GM18519 (cell line): ENCODE measurements at regions not wholly inside any gene's neighbourhood (a gene's known extent, or its start where the extent isn't known, plus 50 kb on each side); places are given as distances from the start of the nearest gene placed in this dataset.
A peak's percentile ranks its signal among the peaks of the same experiment; 100 is the strongest.
"Not testable (repeated sequence)": the region's sequence is repeated elsewhere in the genome, so short reads cannot be mapped to it uniquely, and the experiment has no call there.

Source experiments
- ATAC-seq: cut with Tn5 transposase; IDR thresholded peaks from one replicate; pipeline ENCODE4 v1.9.1; 2021; ENCODE audit warnings: mild to moderate bottlenecking, moderate library complexity; ENCODE audit not compliant: unreplicated experiment, low FRiP score

DNA sequence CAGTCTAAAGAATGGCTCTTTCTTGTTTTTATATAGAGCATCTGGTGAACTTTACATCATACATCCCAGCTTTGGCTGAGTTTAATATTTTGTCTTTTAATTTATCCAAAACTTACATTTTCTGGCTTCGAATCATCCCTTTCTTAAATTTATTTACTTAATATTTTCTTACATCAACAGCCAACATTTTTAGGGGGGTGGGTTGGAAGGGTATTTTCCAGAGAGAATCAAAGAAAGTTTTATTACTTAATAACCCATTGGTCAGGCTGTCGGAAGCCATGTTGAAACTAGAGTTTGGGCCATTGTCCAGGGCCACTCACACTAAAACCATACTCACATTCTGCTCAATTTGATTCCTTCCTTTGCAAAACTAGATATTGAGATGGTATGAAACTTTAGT lies 220.2 kb downstream of the AEBP2 start:
- no peak for ATAC-seq

DNA sequence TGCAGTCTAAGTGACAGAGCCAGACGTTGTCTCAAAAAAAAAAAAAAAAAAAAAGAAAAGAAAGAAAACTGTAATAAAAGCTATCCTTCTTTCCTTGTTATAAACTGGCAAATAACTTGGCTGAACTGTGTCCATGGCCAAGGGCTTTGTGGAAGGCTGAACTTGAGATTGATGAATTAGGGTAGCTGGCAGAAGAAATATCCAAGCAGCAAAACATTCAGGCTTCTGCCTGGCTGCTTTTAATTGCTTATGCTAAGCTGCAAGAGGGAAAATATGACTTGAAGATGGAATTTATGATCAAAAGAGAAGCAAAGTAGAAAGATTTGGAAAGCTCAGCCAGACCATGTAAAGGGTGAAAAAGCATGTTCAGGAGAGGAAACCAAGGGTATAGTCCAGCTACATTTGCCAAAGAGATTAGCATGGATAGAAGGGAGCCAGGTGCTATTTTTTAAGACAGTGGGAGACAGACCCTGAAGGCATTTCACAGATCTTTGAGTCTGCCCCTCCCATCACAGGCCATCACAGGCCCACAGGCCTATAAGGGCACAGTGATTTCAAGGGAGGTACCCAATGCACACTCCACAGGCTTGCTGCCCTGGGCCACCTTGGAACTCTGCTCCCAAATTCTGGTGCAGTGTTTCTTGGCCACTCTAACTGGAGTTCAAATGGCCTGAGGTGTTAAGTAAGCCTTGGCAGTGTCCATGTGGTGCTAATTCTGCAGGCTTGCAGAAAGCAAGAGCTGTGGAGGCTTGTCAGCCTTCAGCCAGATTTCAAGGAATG lies 226.0 kb downstream of the AEBP2 start:
- no peak for ATAC-seq

DNA sequence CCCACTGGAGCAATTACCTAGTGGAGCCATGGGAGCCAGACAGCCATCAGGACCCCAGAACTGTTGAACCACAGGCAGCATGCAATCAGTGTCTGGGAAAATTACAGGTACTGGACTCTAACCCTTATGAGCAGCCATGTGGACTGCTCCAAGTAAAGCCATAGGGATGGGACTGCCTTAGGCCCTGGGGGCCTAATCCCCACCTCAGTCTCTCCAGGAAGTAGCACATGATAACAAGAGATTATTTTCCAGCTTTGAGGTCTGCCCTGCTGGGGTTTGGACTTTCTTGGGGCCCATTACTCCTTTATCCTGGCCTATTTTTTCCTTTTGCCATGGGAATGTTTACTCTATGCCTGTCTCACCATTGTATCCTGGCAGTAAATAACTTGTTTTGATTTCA lies 226.8 kb downstream of the AEBP2 start:
- ATAC-seq = no peak

DNA sequence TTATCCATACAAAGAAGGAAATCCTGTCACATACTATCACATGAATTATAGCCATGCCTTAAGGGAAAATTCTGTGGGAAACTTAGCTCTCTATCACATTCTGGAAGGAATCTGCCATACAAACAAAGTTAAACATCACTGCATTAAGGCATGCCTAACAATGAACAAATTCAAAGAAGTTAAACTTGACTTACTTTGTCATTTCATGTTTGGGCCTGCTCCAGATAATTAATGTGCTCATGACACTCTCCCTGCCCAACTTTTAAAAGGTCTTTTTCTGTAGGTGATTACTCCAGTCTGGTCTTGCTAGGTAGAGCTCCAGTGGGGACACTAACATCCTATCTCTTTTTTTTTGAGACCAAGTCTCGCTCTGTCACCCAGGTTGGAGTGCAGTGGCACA lies 230.5 kb downstream of the AEBP2 start:
- no peak for ATAC-seq

DNA sequence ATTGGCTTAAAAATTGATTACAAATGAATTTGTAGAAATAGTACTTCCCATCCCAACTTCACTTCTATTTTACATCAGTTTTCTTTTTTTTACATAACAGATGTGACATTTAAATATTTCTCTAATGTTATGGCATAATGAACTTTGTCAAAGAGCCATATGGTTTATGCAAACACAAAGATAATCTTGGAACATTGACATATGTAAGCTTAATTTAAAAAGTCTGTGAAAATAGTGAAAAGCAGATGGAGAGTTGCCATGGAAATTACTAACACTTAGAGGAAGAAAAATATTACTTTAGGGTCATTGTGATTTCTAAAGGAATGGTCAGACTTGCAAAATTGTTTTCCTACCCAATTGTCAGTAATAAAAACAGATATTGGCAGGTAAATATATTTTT lies 232.4 kb downstream of the AEBP2 start:
- no peak for ATAC-seq

DNA sequence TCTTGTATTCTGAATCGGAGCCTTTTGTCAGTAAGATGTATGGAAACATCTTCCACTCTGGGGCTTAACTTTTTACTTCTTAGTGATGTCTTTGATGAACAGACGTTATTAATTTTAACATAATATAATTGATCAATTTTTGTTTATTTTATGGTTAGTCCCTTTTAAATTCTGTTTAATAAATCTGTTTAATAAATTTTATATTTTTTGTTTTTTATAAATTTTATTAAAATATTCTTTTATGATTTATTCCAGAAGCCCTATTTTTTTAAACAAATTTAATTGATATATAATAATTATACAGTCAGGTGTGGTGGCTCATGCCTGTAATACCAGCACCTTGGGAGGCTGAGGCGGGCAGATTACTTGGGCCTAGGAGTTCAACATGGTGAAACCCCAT lies 235.1 kb downstream of the AEBP2 start:
- no peak for ATAC-seq

DNA sequence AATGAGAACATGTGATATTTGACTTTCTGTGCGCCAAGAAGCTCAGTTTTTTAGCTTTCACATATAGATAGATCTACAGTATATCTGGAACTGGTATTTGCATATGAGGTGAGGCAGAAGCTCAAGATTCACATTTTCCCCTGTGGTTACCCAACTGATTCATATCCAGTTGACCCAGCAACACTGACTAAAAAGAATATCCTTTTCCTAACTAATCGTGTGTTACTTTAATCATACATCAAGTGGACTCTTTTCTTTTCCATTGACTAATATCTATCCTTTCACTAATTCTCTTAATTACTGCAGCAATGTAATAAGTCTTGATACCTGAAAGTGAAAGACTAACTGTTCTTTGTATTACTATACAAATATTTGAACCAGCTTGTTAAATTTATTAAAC lies 236.1 kb downstream of the AEBP2 start:
- ATAC-seq = peak; percentile 95

DNA sequence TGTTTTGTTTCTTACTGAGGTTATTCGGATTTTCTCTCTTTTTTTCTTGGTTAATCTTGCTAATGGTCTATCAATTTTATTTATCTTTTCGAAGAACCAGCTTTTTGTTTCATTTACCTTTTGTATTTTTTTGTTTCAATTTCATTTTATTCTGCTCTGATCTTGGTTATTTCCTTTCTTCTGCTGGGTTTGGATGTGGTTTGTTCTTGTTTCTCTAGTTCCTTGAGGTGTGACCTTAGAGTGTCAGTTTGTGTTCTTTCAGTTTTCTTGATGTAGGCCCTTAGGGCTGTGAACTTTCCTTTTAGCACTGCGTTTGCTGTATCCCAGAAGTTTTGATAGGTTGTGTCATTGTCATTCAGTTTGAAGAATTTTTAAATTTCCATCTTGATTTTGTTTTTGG lies 239.2 kb downstream of the AEBP2 start:
- ATAC-seq = not testable (repeated sequence)

DNA sequence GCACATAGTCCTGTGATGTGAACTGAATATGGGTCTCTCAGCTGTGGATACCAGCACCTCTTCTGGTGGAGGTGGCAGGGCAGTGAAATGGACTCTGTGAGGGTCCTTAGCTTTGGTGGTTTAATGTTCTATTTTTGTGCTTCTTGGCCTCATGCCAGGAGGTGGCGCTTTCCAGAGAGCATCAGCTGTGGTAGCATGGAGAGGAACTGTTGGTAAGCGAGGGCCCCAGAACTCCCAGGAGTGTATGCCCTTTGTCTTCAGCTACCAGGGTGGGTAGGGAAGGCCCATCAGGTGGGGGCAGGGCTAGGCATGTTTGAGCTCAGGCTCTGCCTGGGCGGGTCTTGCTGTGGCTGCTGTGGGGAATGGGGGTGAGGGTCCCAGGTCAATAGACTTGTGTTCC lies 241.7 kb downstream of the AEBP2 start:
- ATAC-seq = no peak

DNA sequence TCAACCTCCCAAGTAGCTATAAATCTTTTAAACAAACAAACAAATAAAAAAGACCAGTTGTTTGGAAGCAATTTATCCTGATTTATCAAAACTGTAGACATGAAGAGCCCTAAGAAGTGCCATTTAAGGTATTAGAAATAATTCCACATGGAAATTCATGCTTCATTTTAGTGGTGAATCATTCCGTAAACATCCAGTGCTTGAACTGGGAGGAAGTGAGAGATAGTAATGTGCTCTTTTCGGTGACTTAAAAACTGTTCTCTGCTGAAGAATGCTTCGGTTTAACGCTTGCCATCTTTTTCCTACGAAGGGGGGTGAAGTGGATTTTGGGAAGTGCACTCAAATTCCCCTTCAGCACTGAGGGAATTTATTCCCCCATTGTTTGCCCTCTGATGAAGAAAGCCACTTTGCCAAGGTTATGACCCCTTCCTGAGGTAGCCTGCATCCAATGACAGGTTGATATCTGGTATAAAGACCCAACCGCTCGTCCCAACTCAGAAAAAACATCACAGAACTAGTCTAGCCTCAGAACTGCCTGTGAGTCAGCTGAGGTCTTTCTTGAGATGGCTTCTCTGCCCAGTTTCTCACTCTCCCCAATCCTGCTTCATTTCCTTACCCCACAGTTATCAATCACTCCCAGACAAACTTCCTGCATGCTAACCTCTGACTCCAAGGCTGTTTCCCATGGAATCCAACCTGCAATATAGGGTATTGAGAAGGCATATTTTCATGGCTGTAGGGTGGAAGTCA lies 244.1 kb downstream of the AEBP2 start:
- ATAC-seq = no peak

DNA sequence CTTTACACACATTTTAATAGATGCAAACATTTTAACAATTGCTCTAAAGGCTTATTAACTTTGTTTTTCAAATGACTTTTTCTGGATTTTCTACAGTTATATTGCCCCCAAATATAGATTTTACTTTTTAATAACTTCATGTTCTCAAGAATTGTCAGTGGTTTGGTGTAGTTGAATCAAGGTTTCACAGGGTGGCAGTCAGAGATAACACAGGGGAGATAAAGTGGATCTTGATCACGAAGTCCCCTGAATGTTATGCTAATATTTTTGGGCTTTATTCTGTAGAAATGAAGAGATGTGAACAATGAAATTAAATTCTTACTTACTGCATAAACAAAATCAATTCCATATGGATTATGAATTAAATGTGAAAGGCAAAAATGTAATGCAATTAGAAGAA lies 248.1 kb downstream of the AEBP2 start:
- no peak for ATAC-seq

DNA sequence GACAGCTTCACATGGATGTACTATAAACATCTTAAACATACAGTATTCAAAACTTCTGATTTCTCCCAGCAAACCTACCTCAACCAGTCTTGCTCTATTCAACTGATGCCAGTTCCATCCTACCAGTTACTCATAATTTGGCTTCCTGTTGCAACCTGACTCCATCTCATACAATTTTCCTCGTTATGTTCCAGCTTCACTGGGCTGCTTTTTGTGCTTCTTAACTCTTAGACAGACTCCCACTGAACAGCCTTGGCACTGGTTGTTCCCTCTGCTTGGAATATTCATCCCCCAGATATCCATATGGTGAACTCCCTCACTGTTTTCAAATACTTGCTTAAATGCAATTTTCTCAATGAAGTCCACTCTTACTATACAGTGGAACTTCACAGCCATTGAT lies 249.2 kb downstream of the AEBP2 start:
- ATAC-seq = no peak

DNA sequence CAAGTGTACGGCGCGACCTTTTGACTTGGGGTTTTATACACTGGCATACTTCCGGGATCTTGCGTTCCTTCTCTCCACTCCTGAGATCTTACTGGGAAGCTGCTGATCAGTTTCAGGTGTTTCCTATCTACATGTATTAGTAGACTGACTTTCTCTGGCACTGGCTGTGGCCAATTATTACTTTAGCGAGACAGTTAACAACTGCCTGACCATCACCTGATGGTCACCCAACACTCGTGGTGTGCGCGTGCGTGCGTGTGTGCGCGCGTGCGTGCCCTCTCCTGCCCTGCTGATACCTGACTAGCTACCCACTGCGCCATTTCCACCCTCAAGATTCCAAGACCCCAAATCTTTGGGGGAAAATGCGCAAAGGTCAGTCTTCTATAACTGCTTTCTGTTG lies 249.9 kb downstream of the AEBP2 start:
- ATAC-seq = no peak

DNA sequence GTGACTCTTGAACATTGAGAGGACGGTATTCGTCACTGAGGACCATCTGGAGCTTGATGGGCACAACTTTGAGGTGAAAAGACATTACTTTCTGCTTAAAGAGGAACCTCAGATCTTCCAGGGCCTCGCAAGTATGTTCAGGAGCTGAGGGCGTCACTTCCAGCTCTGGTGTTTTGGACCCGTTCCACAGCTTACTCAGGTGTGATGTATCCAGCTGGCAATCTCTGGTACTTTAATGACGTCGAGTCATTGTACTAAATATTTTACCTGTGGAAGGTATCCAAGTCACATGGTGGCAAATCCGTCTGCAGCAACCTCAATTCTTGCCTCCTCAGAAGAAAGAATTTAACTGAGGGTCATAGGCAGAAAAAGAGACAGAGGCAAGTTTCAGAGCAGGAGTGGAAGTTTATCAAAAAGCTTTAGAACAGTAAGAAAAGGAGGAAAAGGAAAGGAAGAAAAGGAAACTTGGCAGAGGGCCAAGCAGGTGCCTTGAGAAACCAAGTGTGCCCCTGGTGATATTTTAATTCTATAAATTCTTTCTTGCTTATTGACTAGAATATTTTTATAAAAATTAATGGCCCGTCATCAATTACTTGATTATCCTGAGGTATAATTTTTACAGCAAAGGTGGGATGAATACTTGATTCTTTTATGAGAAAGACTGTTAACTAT lies 250.6 kb downstream of the AEBP2 start:
- ATAC-seq = no peak

DNA sequence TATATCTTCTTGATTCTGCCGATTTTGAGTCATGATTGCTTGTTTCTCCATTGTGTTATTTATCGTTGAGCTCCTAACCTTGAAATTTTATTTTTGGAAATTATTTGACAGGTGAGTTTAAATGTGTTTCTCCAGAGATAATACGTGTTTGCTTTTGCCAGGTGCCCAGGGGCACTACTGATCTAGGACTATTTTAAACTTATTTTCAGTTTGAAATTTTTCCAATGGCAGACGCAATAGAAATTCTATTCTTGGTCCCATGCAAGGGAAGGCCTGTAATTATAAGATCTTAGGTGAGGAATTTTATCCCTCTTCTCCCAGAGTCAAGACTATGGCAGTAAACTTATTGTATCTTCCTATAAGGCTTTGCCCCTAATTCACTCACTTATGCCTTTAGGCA lies 252.8 kb downstream of the AEBP2 start:
- ATAC-seq = no peak

DNA sequence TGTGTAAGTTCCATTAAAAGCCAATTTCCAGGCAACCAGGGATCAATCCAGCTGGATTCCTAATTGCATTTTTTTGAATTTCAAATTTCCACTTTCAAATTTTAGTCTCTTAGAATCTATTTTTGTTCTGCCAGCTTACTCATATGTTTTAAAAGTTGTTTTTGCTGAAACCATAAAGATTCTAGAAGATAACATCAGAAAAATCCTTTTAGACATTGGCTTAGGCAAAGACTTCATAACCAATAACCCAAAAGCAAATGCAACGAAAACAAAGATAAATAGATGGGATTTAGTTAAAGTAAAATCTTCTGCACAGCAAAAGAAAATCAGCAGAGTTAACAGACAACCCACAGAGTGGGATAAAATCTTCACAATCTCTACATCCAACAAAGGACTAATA lies 253.3 kb downstream of the AEBP2 start:
- ATAC-seq = no peak

DNA sequence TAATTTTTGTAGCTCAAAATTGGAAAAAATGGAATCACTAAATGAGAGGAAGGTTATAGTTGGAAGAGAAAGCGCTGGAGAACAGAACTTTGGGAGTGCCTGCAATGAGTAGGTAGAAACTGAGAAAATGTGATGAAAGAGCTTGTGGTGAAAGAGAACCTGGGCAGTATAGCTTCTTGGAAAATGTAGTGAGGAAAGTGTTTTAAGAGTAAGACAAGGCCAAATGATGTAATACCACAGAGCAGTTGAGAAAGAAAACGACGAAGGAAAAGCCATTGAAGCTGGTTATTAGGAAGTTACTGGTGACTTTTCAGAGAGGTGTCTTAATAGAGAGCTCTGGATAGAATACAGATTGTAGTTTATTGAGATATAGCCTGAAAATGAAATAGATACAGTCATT lies 255.3 kb downstream of the AEBP2 start:
- no peak for ATAC-seq

DNA sequence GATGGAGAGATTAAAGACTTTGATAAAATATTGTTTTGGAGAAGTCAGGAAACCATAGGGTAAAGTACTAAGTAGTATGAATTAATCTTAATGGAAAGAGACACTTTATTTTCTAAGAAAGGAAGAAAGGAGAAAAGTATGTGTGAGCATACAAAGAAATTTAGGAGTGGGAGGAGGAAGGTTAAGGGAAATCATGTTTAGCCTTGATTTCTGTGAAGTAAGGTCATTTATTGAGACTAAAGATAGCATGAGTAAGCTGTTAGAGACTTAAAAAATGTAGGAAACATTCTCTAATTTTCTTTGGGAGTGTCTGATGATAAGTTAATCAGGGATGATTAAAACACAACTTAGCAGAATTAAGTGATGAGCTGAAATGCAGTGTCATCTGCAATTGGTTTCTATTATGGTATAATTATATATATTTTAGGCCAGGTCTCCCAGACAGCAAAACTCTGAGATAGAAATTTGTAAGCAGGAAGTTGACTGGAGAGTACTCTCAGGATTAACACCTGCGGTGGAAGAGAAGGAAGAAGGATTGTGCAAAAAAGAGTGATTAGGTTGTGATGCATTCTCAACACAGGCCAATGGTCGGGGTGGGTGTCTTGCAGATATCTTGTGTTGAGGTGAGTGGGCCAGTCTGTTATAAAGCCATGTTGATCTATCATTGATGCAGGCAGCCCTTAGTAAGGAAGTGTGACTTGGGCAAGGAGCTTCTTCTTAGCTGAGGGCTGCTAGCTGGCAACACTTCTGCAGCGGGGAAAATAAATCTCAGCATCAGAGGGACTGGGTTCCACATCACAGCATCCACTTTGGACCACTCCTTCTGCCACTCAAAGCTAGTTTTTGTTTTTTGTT lies 256.2 kb downstream of the AEBP2 start:
- no peak for ATAC-seq

DNA sequence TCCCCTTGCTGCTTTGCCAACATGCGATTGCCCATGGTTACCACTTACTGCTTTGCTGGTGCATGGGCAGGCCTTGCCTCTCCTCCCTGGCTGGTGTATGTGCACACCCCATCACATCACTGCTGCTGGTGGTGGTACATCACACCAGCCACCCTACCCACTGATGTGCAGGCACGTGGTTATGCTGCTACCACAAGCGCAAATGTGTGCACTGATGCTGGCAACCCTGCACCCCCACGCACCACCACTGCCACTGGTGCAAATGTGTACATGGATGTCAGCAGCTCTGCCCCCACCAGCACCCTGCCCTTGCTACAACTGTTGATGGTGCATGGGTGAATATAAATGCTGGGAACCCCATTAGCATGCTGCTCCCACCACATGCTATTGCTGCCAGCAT lies 261.7 kb downstream of the AEBP2 start:
- ATAC-seq = no peak

DNA sequence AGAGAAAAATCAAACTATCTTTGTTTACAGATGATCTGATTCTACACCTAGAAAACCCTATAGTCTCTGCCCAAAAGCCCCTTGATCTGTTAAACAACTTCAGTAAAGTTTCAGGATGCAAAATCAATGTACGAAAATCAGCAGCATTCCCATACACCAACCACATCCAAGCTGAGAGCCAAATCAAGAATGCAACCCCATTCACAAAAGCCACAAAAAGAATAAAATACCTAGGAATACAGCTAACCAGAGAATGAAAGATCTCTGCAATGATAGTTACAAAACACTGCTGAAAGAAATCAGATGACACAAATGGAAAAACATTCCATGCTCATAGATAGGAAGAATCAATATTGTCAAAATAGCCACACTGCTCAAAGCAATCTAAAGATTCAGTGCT lies 265.7 kb downstream of the AEBP2 start:
- ATAC-seq = no peak

DNA sequence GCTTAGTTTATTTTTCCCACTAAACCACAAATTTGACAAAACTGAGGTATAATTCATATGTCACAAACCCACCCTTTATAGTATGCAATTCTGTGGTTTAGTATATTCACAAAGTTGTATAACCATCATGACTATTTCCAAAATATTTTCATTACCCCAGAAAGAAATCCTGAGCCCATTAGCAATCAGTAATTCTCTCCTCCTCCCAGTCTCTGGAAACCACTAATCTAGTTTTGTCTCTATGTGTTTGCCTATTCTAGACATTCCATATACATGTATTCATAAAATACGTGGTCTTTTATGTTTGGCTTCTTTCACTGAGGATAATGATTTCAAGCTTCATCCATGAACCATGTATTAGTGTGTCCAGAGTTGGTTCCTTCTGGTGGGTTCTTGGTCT lies 267.6 kb downstream of the AEBP2 start:
- no peak for ATAC-seq
